ENCODE measurements at regions not wholly inside any gene's neighbourhood (a gene's known extent, or its start where the extent isn't known, plus 50 kb on each side); places are given as distances from the start of the nearest gene placed in this dataset.

- intact Hi-C loops (cut with micrococcal nuclease), result no loop called here
- BruUV-seq (replicated peaks), result no TSS peak
- CTCF ChIA-PET (ENCODE audit: low intra/inter-chr PET ratio), result no interaction called here
- no peak overlapping the region for H2AFZ ChIP-seq (ENCODE audit: low read depth, low read length)
- no peak overlapping the region for H3K4me3 ChIP-seq
- DNase-seq (ENCODE audit: extremely low read depth in 1 of 4, low spot score in 3 of 4), result no peak
- no peaks in the 10 kb centered on the region for H3K79me2 ChIP-seq (ENCODE audit: control insufficient read depth, insufficient read depth, low read length)
- POLR2A ChIA-PET, result interaction anchor here (1.2 to 1.7 kb wide), 2 partner anchors 10 to 15 kb away, joined by 3 to 5 read pairs; no protein-coding TSS in a partner anchor
- no peak overlapping the region for H3K4me2 ChIP-seq (ENCODE audit: insufficient read depth, low read length)
- no peak for FAIRE-seq
- H3K9me3 ChIP-seq (replicated peaks; ENCODE audit: control insufficient read depth, insufficient read depth, low read depth, low read length), result no peaks in the 10 kb centered on the region
- H4K20me1 ChIP-seq (replicated peaks; ENCODE audit: control insufficient read depth, insufficient read depth, low read length), result no peaks in the 10 kb centered on the region; the same call in 1 of the 2 replicates
- H3K27me3 ChIP-seq (ENCODE audit: control insufficient read depth in 2 of 2, insufficient read depth in 2 of 2, low read length in 2 of 2), result no peaks in the 10 kb centered on the region
- WGBS (ENCODE audit: insufficient coverage, low coverage, missing lambda C conversion rate), result 0% methylated on average over 1 of the region's 1 CpG
- ATAC-seq, result no peak
- no peaks in the 10 kb centered on the region for H3K36me3 ChIP-seq (ENCODE audit: control insufficient read depth, insufficient read depth, low read length)
- H3K9ac ChIP-seq (ENCODE audit: insufficient read depth in 1 of 2, low read depth in 2 of 2, low read length in 2 of 2), result no peak overlapping the region
- TF ChIP-seq, protein P1, sequence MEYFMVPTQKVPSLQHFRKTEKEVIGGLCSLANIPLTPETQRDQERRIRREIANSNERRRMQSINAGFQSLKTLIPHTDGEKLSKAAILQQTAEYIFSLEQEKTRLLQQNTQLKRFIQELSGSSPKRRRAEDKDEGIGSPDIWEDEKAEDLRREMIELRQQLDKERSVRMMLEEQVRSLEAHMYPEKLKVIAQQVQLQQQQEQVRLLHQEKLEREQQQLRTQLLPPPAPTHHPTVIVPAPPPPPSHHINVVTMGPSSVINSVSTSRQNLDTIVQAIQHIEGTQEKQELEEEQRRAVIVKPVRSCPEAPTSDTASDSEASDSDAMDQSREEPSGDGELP (CRISPR knock-in tag; IDR thresholded peaks at IDR 0.05; ENCODE audit: borderline replicate concordance), result no peak
- TF ChIP-seq, protein P2, sequence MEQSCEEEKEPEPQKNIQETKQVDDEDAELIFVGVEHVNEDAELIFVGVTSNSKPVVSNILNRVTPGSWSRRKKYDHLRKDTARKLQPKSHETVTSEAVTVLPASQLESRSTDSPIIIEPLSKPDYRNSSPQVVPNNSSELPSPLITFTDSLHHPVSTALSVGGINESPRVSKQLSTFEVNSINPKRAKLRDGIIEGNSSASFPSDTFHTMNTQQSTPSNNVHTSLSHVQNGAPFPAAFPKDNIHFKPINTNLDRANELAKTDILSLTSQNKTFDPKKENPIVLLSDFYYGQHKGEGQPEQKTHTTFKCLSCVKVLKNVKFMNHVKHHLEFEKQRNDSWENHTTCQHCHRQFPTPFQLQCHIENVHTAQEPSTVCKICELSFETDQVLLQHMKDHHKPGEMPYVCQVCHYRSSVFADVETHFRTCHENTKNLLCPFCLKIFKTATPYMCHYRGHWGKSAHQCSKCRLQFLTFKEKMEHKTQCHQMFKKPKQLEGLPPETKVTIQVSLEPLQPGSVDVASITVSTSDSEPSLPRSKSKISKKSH (CRISPR knock-in tag; IDR thresholded peaks at IDR 0.05), result no peak
- TF ChIP-seq, protein P3, sequence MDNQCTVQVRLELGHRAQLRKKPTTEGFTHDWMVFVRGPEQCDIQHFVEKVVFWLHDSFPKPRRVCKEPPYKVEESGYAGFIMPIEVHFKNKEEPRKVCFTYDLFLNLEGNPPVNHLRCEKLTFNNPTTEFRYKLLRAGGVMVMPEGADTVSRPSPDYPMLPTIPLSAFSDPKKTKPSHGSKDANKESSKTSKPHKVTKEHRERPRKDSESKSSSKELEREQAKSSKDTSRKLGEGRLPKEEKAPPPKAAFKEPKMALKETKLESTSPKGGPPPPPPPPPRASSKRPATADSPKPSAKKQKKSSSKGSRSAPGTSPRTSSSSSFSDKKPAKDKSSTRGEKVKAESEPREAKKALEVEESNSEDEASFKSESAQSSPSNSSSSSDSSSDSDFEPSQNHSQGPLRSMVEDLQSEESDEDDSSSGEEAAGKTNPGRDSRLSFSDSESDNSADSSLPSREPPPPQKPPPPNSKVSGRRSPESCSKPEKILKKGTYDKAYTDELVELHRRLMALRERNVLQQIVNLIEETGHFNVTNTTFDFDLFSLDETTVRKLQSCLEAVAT (IDR thresholded peaks at IDR 0.05), result no peak
- TF ChIP-seq RBM22 (IDR thresholded peaks at IDR 0.05; ENCODE audit: low read depth, low read length, poor library complexity, severe bottlenecking) (no peak), GTF3C2 (IDR thresholded peaks at IDR 0.05; ENCODE audit: borderline replicate concordance, extremely low read depth, insufficient read length) (no peak), ZBTB8A (IDR thresholded peaks at IDR 0.05; ENCODE audit: partially characterized antibody) (no peak), HDAC3 (IDR thresholded peaks at IDR 0.05; ENCODE audit: borderline replicate concordance, partially characterized antibody) (no peak), IRF1 (CRISPR knock-in tag; IDR thresholded peaks at IDR 0.05; ENCODE audit: borderline replicate concordance) (no peak), CHD2 (IDR thresholded peaks at IDR 0.05; ENCODE audit: low read depth, low read length) (no peak), NR2F6 (CRISPR knock-in tag; IDR thresholded peaks at IDR 0.05) (no peak), GATAD2A (IDR thresholded peaks at IDR 0.05) (no peak), TAF7 (tag; IDR thresholded peaks at IDR 0.05) (no peak)
- TF ChIP-seq, protein P4, sequence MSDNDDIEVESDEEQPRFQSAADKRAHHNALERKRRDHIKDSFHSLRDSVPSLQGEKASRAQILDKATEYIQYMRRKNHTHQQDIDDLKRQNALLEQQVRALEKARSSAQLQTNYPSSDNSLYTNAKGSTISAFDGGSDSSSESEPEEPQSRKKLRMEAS (CRISPR knock-in tag; IDR thresholded peaks at IDR 0.05), result no peak
- no peak overlapping the region for H3K27ac ChIP-seq (ENCODE audit: extremely low read depth, low read depth, low read length)
- H3K9me1 ChIP-seq (ENCODE audit: control insufficient read depth, insufficient read depth, low read length), result no peaks in the 10 kb centered on the region
- in situ Hi-C loops (cut with MboI), result no loop called here
- no peaks in the 10 kb centered on the region for H3K4me1 ChIP-seq (replicated peaks in 1 of 2; ENCODE audit: control insufficient read depth in 2 of 2, insufficient read depth in 2 of 2, low read length in 2 of 2)
Observed at GRCh38 chr1:58308206-58308605, 238.3 kb downstream of the OMA1 start.

All from K562 (cell line).